A673 (cell line): ENCODE measurements at regions not wholly inside any gene's neighbourhood (a gene's known extent, or its start where the extent isn't known, plus 50 kb on each side); places are given as distances from the start of the nearest gene placed in this dataset.

Experiments
- CTCF ChIP-seq: fragments of 300-800, 200-600 bp; sonication (generic); conservative IDR thresholded peaks from 2 replicates; pipeline ENCODE4 v1.5.1; 2017; ENCODE audit warnings: low read depth, mild to moderate bottlenecking, antibody characterized with exemption, low read length, moderate library complexity, mixed read lengths
- EZH2 ChIP-seq: fragments of 200-600 bp; sonication (generic); IDR thresholded peaks from 2 replicates; pipeline ENCODE4 v1.6.1; 2017; ENCODE audit warnings: borderline replicate concordance, low read depth, mild to moderate bottlenecking, mixed read lengths, antibody characterized with exemption, low read length; ENCODE audit not compliant: poor library complexity, severe bottlenecking

- TF ChIP-seq CTCF (no peak), EZH2 (no peak)
Measured at GRCh38 chr15:26033493-26033892, 170.4 kb upstream of the ATP10A start.
